Uterus (tissue), 2 donors: ENCODE measurements at regions not wholly inside any gene's neighbourhood (a gene's known extent, or its start where the extent isn't known, plus 50 kb on each side); places are given as distances from the start of the nearest gene placed in this dataset.

Experiments used
- POLR2A ChIP-seq, 2 donors: fragments of 450-650 bp; IDR thresholded peaks; one replicate each; pipeline ENCODE4 v1.6.1; 2016; ENCODE audit warnings: antibody characterized with exemption in 2 of 2, mild to moderate bottlenecking in 1 of 2, moderate library complexity in 1 of 2
- TF ChIP-seq, protein P1 (sequence below), 4 experiments: fragments of 200-600 bp in 2 of 4; fragments of 450-650 bp in 2 of 4; sonication (generic) in 2 of 4; IDR thresholded peaks; one replicate each; pipeline ENCODE4 v1.5.1; 2016 to 2019; ENCODE audit warnings: antibody characterized with exemption in 4 of 4, mild to moderate bottlenecking in 2 of 4, moderate library complexity in 1 of 4

- TF ChIP-seq, protein P1, sequence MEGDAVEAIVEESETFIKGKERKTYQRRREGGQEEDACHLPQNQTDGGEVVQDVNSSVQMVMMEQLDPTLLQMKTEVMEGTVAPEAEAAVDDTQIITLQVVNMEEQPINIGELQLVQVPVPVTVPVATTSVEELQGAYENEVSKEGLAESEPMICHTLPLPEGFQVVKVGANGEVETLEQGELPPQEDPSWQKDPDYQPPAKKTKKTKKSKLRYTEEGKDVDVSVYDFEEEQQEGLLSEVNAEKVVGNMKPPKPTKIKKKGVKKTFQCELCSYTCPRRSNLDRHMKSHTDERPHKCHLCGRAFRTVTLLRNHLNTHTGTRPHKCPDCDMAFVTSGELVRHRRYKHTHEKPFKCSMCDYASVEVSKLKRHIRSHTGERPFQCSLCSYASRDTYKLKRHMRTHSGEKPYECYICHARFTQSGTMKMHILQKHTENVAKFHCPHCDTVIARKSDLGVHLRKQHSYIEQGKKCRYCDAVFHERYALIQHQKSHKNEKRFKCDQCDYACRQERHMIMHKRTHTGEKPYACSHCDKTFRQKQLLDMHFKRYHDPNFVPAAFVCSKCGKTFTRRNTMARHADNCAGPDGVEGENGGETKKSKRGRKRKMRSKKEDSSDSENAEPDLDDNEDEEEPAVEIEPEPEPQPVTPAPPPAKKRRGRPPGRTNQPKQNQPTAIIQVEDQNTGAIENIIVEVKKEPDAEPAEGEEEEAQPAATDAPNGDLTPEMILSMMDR (IDR thresholded peaks at IDR 0.05), result no peak
- no peak for TF ChIP-seq POLR2A (IDR thresholded peaks at IDR 0.05)
Observed at GRCh38 chr16:86203557-86204275, 304.8 kb downstream of the IRF8 start.
